ENCODE measurements at regions not wholly inside any gene's neighbourhood (a gene's known extent, or its start where the extent isn't known, plus 50 kb on each side); places are given as distances from the start of the nearest gene placed in this dataset.
"Not testable (repeated sequence)": the region's sequence is repeated elsewhere in the genome, so short reads cannot be mapped to it uniquely, and the experiment has no call there.

GRCh38 chr22:47613181-47613580 lies 850.7 kb downstream of the TBC1D22A start:
- DNase-seq (ENCODE audit: low spot score) = not testable (repeated sequence)

- no peak for DNase-seq (ENCODE audit: low spot score)
These were observed 850.0 kb downstream of the TBC1D22A start for GRCh38 chr22:47612311-47612910.

DNA sequence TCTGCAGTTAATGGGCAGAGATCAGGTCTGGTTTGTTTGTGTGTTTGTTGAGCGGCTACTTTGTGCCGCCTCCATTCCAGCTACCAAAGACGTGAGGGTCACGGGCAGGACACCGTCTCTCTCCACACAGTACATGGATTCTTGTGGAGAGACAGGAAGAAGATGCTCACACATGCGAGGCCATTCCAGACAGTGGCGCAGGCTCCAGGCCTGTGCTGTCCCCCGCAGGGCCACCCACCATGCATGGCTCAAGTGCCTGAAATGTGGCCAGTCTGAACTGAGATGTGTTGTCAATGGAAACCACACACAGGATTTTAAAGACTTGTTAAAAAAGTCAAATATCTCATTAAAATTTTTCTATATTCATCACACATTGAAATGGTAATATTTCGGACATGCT lies 848.3 kb downstream of the TBC1D22A start:
- no peak for DNase-seq (ENCODE audit: low spot score)

DNA sequence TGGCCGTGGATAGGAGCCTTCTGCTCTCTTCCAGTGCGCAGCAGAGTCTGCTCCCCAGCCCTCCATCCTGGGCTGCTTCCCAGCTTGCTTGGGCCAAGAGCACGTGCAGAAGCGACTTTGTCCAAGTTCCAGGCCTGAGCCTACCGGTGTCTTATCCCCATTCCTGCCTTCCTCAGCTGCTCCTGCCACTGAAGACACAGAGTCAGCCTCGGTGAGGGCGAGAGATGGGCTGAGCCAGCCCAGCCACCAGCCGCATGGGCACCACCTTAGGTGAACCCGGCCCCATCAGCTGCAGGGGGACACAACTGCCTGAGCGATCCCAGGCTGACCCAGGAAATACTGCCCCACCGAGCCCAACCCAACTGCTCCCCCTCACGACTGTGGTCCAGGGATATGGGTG lies 847.8 kb downstream of the TBC1D22A start:
- no peak for DNase-seq (ENCODE audit: low spot score)

DNA sequence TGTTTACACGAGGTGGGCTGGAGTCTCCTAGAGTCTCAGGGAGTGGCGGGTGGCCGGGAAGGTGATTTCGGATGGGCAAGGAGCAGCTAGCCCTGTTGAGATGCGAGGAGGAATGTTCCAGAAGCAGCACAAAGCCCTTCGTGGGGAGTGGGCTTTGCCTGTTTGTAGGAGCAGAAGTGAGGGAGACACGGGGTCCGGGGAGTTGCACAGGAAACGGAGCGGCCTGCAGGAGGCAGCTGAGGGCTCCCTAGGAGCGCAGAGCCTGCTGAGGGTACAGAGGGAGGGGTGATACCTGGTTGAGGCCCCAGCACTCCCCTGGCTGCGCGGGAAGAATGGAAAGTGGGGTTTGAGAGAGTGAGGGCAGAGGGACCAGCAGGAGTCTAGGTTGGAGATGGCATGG lies 847.2 kb downstream of the TBC1D22A start:
- DNase-seq (ENCODE audit: low spot score) = no peak

DNA sequence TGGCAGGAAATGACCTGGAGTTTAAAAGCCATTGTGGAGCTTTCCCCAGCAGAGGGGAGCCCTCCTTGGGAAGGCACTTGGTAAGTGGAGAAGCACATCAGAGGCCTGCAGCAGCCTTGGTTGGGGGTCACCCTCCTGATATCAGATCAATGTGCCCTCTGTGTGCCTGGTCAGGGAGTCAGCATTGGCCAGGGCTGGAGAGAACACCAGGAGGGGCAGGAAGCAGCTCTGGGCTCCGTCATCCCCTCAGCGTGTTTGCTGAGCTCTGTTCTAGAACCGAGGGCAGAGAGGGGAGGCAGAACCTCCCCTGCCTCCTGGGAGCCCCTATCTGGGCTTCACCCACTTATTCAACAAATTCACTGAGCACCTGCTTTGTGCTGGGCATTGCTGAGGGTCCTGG lies 846.0 kb downstream of the TBC1D22A start:
- DNase-seq (ENCODE audit: low spot score) = no peak

DNA sequence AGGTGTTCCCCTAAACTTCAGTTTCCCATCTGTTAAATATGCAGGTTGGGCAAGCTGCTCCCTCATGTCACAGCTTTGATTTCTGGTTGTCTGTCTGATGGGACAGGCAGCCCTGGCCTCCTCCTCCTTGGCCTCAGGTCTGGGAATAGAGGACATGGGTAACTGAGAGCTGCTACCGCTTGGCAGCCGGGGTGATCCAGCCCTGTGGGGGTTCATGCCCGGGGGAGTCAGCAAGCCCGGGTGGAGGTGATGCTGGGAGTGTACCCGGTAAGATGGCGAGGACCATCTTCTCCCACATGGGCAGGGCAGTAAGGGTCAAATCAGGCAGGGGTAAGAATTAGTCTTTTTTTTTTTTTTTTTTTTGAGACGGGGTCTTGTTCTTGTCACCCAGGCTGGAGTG lies 845.0 kb downstream of the TBC1D22A start:
- no peak for DNase-seq (ENCODE audit: low spot score)

DNA sequence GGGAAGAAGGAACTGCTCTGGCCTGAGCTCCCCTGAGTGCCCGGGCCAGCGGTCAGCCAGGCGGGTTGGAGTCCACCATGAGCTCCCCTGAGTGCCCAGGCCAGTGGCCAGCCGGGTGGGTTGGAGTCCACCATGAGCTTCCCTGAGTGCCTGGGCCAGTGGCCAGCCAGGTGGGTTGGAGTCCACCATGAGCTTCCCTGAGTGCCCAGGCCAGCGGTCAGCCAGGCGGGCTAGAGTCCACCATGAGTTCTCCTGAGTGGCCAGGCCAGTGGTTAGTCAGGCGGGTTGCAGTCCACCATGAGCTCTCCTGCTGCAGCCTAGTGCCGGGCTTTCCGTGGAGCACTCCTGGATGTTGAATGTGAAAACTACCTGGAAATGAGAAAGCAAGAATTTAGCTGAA lies 844.0 kb downstream of the TBC1D22A start:
- DNase-seq (ENCODE audit: low spot score) = no peak

GRCh38 chr22:47605886-47606285 lies 843.4 kb downstream of the TBC1D22A start:
- DNase-seq (ENCODE audit: low spot score) = no peak

- no peak for DNase-seq (ENCODE audit: low spot score)
These were observed 843.0 kb downstream of the TBC1D22A start for GRCh38 chr22:47605441-47605840.

DNA sequence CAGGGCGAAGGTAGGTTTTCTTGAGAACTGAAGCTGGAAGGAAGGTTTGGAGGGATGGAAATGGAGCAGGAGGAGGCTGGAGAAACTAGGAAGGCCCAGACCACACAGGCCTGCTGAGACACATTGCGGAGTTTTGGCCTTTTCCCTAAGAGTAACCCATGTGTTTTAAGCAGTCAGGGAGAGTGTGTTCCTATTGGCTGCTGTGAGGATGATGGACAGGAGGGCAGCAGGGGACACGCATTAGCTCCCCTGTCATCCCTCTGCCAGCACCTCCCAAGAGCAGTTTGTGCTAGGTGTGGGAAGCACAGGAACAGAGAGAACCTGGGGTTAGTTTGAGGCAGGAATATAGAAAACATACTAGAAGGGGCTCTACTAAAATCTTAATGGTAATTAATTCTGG lies 842.1 kb downstream of the TBC1D22A start:
- DNase-seq (ENCODE audit: low spot score) = no peak

GRCh38 chr22:47602732-47603131 lies 840.3 kb downstream of the TBC1D22A start:
- no peak for DNase-seq (ENCODE audit: low spot score)

DNA sequence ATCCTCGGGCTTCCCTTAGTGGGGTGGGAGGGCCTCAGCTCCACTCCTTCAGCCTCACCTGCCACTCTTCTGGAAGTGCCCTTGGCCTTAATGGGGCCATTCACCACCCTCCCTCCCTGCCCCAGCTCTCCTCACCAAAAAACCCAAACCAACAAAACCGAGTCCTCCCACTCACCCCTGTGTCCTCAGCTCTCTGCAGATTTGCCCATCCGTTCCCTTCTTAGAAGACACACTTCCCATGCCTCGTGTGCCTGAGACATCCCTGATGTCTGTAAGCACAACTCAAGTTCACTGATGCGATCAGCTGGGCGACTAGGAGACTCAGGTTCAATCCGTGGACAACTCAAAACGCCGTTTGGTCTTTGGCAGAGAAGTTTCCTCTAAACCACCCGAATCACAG lies 839.2 kb downstream of the TBC1D22A start:
- DNase-seq (ENCODE audit: low spot score) = no peak

DNA sequence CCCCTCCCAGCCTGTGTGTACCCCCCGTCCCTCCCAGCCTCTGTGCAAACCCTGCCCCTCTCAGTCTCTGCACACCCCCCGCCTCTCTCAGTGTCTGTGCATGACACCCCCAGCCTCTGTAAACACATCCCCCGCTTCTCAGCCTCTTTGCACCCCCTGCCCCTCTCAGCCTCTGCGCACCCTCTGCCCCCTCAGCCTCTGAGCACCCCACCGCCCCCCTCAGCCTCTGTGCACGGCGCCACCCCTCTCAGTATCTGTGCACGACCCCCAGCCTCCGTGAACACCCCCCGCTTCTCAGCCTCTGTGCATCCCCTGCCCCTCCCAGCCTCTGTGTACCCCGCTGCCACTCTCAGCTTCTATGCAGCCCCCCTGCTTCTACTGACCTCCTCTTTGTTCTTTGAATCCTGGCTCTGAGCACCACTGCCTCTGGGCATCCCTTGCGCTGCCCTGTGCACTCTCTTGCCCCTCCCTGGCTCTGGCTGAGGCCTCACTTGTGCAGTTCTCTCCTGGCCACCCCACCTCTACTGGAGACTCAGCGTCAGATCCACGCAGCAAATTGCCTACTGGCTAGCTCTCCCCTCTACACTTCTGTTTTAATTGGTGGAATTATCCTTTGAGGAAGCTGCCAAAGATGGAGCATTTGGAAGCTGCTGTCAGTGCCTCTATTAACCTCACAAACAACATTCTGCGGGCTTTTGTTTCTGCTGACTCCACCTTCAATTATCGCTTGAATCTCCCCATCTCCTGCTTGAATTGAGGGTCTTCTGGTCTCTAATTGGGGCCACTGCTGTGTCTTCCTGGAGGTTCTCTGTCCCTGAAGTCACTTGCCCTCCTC lies 838.6 kb downstream of the TBC1D22A start:
- no peak for DNase-seq (ENCODE audit: low spot score)

DNA sequence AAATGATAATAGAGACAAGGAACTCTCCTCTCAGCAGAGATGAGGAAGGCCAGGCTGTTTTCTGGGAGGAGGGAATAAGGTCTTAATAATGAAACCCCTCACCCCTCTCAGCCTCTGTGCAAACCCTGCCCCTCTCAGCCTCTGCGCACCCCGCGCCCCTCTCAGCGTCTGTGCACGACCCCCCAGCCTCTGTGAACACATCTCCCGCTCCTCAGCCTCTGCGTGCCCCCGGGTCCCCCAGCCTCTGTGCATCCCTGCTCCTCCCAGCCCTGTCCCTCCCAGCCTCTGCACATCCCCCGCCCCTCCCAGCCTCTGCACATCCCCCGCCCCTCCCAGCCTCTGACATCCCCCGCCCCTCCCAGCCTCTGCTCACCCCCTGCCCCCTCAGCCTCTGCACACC lies 837.8 kb downstream of the TBC1D22A start:
- DNase-seq (ENCODE audit: low spot score) = no peak

GRCh38 chr22:47599753-47600152 lies 837.3 kb downstream of the TBC1D22A start:
- no peak for DNase-seq (ENCODE audit: low spot score)

GRCh38 chr22:47598864-47599263 lies 836.4 kb downstream of the TBC1D22A start:
- DNase-seq (ENCODE audit: low spot score) = no peak

- DNase-seq (ENCODE audit: low spot score) = no peak
These were observed 834.6 kb downstream of the TBC1D22A start for GRCh38 chr22:47597041-47597440.

GRCh38 chr22:47596176-47596690 lies 833.8 kb downstream of the TBC1D22A start:
- DNase-seq (ENCODE audit: low spot score) = no peak

GRCh38 chr22:47594836-47595521 lies 832.5 kb downstream of the TBC1D22A start:
- no peak for DNase-seq (ENCODE audit: low spot score)

GRCh38 chr22:47593911-47594311 lies 831.5 kb downstream of the TBC1D22A start:
- no peak for DNase-seq (ENCODE audit: low spot score)

- no peak for DNase-seq (ENCODE audit: low spot score)
These were observed 830.8 kb downstream of the TBC1D22A start for GRCh38 chr22:47593291-47593690.

- DNase-seq (ENCODE audit: low spot score) = no peak
These were observed 830.3 kb downstream of the TBC1D22A start for GRCh38 chr22:47592791-47593190.
